ENCODE measurements at regions not wholly inside any gene's neighbourhood (a gene's known extent, or its start where the extent isn't known, plus 50 kb on each side); places are given as distances from the start of the nearest gene placed in this dataset.

DNA sequence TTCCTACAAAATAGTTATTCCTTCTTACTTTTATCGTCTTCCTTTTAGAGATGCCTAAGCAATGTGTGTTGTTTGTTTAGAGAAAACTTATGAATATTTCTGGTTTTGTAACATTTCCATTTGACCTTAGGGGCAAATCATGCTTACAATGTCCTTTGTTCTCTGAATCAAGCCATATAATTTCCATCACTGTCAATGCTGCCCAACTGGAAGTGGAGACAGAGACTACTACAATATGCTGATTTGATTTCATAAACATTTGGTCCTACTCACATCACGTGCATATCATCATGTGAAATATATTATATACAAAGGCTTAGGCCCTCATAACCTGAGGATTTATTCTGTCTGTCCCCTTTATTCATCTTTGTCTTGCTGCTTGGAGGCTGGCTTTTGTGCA lies 183.2 kb upstream of the CD180 start:
- TF ChIP-seq POLR2A (IDR thresholded peaks at IDR 0.05) (no peak), EP300 (IDR thresholded peaks at IDR 0.05) (no peak)
- TF ChIP-seq, protein P1, sequence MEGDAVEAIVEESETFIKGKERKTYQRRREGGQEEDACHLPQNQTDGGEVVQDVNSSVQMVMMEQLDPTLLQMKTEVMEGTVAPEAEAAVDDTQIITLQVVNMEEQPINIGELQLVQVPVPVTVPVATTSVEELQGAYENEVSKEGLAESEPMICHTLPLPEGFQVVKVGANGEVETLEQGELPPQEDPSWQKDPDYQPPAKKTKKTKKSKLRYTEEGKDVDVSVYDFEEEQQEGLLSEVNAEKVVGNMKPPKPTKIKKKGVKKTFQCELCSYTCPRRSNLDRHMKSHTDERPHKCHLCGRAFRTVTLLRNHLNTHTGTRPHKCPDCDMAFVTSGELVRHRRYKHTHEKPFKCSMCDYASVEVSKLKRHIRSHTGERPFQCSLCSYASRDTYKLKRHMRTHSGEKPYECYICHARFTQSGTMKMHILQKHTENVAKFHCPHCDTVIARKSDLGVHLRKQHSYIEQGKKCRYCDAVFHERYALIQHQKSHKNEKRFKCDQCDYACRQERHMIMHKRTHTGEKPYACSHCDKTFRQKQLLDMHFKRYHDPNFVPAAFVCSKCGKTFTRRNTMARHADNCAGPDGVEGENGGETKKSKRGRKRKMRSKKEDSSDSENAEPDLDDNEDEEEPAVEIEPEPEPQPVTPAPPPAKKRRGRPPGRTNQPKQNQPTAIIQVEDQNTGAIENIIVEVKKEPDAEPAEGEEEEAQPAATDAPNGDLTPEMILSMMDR (IDR thresholded peaks at IDR 0.05): no peak
- intact Hi-C loops (cut with DNase I): loop anchor here in 1 of 4 donors (10.0 kb wide), 1 partner anchor 135 kb away; no protein-coding TSS in a partner anchor
- H3K27ac ChIP-seq: no peak overlapping the region
- no peak for DNase-seq
- no peaks in the 10 kb centered on the region for H3K9me3 ChIP-seq
- no peaks in the 10 kb centered on the region for H3K27me3 ChIP-seq
- H3K4me1 ChIP-seq (ENCODE audit: insufficient read depth): no peaks in the 10 kb centered on the region
- no peaks in the 10 kb centered on the region for H3K36me3 ChIP-seq
- 89 to 91% (median 90%) methylated on average over 2 of the region's 2 CpGs for WGBS, 3 donors
- no peak overlapping the region for H3K4me3 ChIP-seq

DNA sequence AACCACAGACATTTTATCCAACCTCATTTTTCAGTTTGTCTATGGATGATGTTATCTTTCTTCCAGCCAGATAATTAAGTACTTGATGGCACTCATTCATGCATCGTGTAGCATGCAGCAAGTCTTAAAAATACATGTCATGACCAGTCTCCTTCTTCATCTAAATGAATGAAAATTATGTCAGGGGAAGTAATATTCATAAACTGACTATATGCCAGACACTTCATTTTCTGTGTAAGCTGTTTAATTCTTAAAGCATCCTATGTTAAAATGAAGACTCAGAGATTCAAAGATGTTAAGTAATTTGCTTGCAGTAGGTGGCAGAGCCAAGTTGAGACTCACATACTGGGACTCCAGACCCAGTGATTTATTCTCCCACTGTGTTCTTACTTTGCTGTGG lies 181.7 kb upstream of the CD180 start:
- H3K27me3 ChIP-seq: no peaks in the 10 kb centered on the region
- 46 to 57% (median 56%) methylated on average over 1 of the region's 1 CpG for WGBS, 3 donors
- no peak overlapping the region for H3K27ac ChIP-seq
- TF ChIP-seq POLR2A (IDR thresholded peaks at IDR 0.05) (no peak), EP300 (IDR thresholded peaks at IDR 0.05) (no peak)
- TF ChIP-seq, protein P1 (IDR thresholded peaks at IDR 0.05): no peak
- no peaks in the 10 kb centered on the region for H3K36me3 ChIP-seq
- no peaks in the 10 kb centered on the region for H3K4me1 ChIP-seq (ENCODE audit: insufficient read depth)
- no peak overlapping the region for H3K4me3 ChIP-seq
- no peak for DNase-seq
- intact Hi-C loops (cut with DNase I): no loop called here
- no peaks in the 10 kb centered on the region for H3K9me3 ChIP-seq

DNA sequence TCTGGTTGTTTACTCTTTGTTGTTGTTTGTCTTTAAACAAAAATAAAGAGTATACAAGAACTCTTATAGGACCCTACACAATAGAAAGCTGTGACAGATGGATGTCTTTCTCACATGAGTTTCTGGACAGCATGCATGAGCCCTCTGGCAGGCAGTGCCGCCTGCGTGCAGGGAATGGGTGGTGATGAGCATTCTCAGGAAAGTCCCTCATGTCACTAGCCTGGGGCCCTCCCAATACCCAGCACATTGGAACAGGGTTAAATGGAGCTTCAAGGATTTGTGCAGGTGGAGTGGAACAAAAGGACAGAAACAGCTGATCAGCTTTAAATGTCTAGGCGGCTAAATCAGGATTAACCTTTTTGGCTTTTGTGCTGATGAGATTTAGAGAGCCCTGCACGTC lies 181.0 kb upstream of the CD180 start:
- H3K4me3 ChIP-seq: no peak overlapping the region
- no peak overlapping the region for H3K27ac ChIP-seq
- no peaks in the 10 kb centered on the region for H3K4me1 ChIP-seq (ENCODE audit: insufficient read depth)
- no peaks in the 10 kb centered on the region for H3K27me3 ChIP-seq
- 90 to 95% (median 91%) methylated on average over 4 of the region's 4 CpGs for WGBS, 3 donors
- TF ChIP-seq EP300 (IDR thresholded peaks at IDR 0.05) (no peak), POLR2A (IDR thresholded peaks at IDR 0.05) (no peak)
- TF ChIP-seq, protein P1 (IDR thresholded peaks at IDR 0.05): no peak
- intact Hi-C loops (cut with DNase I): no loop called here
- no peaks in the 10 kb centered on the region for H3K36me3 ChIP-seq
- no peak for DNase-seq
- H3K9me3 ChIP-seq: no peaks in the 10 kb centered on the region

DNA sequence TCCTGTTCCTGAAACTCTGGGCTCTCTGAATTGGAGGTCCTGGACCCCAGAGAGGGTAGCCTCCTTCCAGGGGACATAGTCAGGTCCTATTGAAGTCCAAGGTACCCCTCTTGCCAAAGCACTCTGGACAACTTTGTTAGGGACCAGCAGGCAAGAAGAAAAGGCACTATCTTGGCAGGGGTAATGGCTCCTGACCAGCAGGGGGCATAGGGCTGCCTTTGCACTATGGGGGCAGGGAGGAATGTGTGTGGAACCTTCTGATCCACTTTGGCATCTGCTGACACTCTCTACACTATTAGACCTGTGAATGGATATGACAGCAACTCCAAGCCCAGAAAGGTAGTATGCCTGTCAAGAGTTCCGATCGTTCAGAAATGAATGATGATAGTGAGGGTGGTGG lies 179.0 kb upstream of the CD180 start:
- intact Hi-C loops (cut with DNase I): no loop called here
- no peak overlapping the region for H3K4me3 ChIP-seq
- no peaks in the 10 kb centered on the region for H3K4me1 ChIP-seq (ENCODE audit: insufficient read depth)
- no peaks in the 10 kb centered on the region for H3K27me3 ChIP-seq
- 98% methylated on average over 2 of the region's 2 CpGs for whole genome bisulfite sequencing, 3 donors
- H3K27ac ChIP-seq: no peak overlapping the region
- no peaks in the 10 kb centered on the region for H3K36me3 ChIP-seq
- no peaks in the 10 kb centered on the region for H3K9me3 ChIP-seq
- TF ChIP-seq, protein P1 (IDR thresholded peaks at IDR 0.05): no peak
- TF ChIP-seq POLR2A (IDR thresholded peaks at IDR 0.05) (no peak), EP300 (IDR thresholded peaks at IDR 0.05) (no peak)
- no peak for DNase-seq

DNA sequence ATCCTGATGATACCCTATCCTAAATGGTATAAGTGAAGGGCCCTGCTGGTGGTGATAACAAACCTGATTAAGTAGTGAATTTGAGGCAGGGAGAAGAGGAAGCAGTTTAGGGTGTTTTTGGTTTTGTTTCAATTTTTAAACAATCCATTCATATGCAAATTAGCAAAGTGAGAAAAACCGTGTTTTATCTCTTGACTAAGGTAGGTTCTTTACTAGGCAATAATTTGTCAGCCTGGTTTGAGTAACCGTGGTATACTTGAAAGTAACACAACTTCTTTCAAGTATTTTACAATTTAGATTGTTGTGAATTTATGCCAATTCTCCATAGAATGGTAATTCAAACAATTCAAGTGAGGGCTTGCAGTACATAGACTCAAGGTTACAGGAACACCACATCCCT lies 177.8 kb upstream of the CD180 start:
- 46 to 74% (median 72%) methylated on average over 2 of the region's 2 CpGs for WGBS, 3 donors
- no peak for DNase-seq
- H3K27me3 ChIP-seq: no peaks in the 10 kb centered on the region
- no peaks in the 10 kb centered on the region for H3K9me3 ChIP-seq
- no peak overlapping the region for H3K27ac ChIP-seq
- H3K4me3 ChIP-seq: no peak overlapping the region
- TF ChIP-seq, protein P1 (IDR thresholded peaks at IDR 0.05): no peak
- TF ChIP-seq EP300 (IDR thresholded peaks at IDR 0.05): no peak
- no peak for TF ChIP-seq POLR2A (IDR thresholded peaks at IDR 0.05)
- no peaks in the 10 kb centered on the region for H3K4me1 ChIP-seq (ENCODE audit: insufficient read depth)
- intact Hi-C loops (cut with DNase I): no loop called here
- H3K36me3 ChIP-seq: no peaks in the 10 kb centered on the region
